IMR-90 (cell line): ENCODE measurements at regions not wholly inside any gene's neighbourhood (a gene's known extent, or its start where the extent isn't known, plus 50 kb on each side); places are given as distances from the start of the nearest gene placed in this dataset.
A peak's percentile ranks its signal among the peaks of the same experiment; 100 is the strongest.

ENCODE experiments used
- ATAC-seq: fragments of 200-7000 bp; cut with Tn5 transposase; 2 replicates; pipeline ENCODE4 v1.9.1; 2020; ENCODE audit warnings: low read depth, mild to moderate bottlenecking, moderate library complexity
- BruUV-seq: library from RNA; stranded (reverse); fragments of 400-500 nt; replicated peaks from 2 replicates; lab custom pipeline; 2021; lab: Mats Ljungman, UMichigan
- CTCF ChIA-PET: fragments of 300-600 bp; formaldehyde crosslinking; extraction: SDS; loops from one replicate; lab custom pipeline; 2021; ENCODE audit warnings: antibody characterized with exemption; lab: Yijun Ruan, JAX
- POLR2A ChIA-PET: fragments of 300-600 bp; sonication (Branson Sonifier 250); formaldehyde crosslinking; loops from one replicate; lab custom pipeline; 2022; ENCODE audit warnings: antibody characterized with exemption; ENCODE audit not compliant: unreplicated experiment; lab: Charles Lee
- DNase-seq: peaks from one replicate; pipeline ENCODE4 v3.0.0; 2013
- H2AFZ ChIP-seq: replicated peaks from 2 replicates; pipeline ENCODE3; 2013; ENCODE audit warnings: low read length, mild to moderate bottlenecking; ENCODE audit not compliant: poor library complexity
- H2AK5ac ChIP-seq: 2 replicates; pipeline ENCODE4 v1.6.1; 2013; ENCODE audit warnings: low read depth, low read length, inconsistent platforms
- H2AK9ac ChIP-seq: replicated peaks from 2 replicates; pipeline ENCODE3; 2013; ENCODE audit warnings: mild to moderate bottlenecking, low read depth, low read length, moderate library complexity; ENCODE audit not compliant: poor library complexity
- H2BK120ac ChIP-seq: 2 replicates; pipeline ENCODE4 v1.6.1; 2013; ENCODE audit warnings: low read depth, low read length, inconsistent platforms
- H2BK15ac ChIP-seq: 3 replicates; pipeline ENCODE4 v1.6.1; 2013; ENCODE audit warnings: low read depth, low read length, inconsistent platforms
- H2BK20ac ChIP-seq: 2 replicates; pipeline ENCODE4 v1.6.1; 2013; ENCODE audit warnings: low read depth, mild to moderate bottlenecking, inconsistent platforms, low read length, moderate library complexity
- H2BK5ac ChIP-seq: 2 replicates; pipeline ENCODE4 v1.6.1; 2013; ENCODE audit warnings: mild to moderate bottlenecking, low read depth, low read length, inconsistent platforms; ENCODE audit not compliant: poor library complexity, severe bottlenecking
- H3K14ac ChIP-seq: replicated peaks from 2 replicates; pipeline ENCODE4 v1.6.1; 2013; ENCODE audit warnings: low read depth, low read length, inconsistent platforms
- H3K18ac ChIP-seq: 2 replicates; pipeline ENCODE4 v1.6.1; 2013; ENCODE audit warnings: low read depth, low read length, control low read depth
- H3K23ac ChIP-seq: 2 replicates; pipeline ENCODE4 v1.6.1; 2013; ENCODE audit warnings: low read depth, low read length, inconsistent platforms
- H3K27ac ChIP-seq: 2 replicates; pipeline ENCODE4 v1.5.1; 2013; ENCODE audit warnings: mild to moderate bottlenecking, control low read depth, low read length; ENCODE audit not compliant: insufficient read depth
- H3K27me3 ChIP-seq: 2 replicates; pipeline ENCODE4 v1.6.1; 2013; ENCODE audit warnings: low read length; ENCODE audit not compliant: control insufficient read depth, insufficient read depth
- H3K36me3 ChIP-seq: 2 replicates; pipeline ENCODE4 v1.6.1; 2013; ENCODE audit warnings: low read length, mixed read lengths; ENCODE audit not compliant: control insufficient read depth, insufficient read depth
- H3K4ac ChIP-seq: 2 replicates; pipeline ENCODE4 v1.6.1; 2013; ENCODE audit warnings: low read depth, low read length, inconsistent platforms
- H3K4me1 ChIP-seq: 2 replicates; pipeline ENCODE4 v1.6.1; 2013; ENCODE audit warnings: low read length, mixed read lengths; ENCODE audit not compliant: control insufficient read depth, insufficient read depth
- H3K4me2 ChIP-seq: 2 replicates; pipeline ENCODE4 v1.6.1; 2013; ENCODE audit warnings: low read depth, mild to moderate bottlenecking, control low read depth, low read length, moderate library complexity
- H3K4me3 ChIP-seq: 2 replicates; pipeline ENCODE4 v1.5.1; 2013; ENCODE audit warnings: low read depth, mild to moderate bottlenecking, control low read depth, low read length, moderate library complexity; ENCODE audit not compliant: insufficient read depth
- H3K56ac ChIP-seq: 2 replicates; pipeline ENCODE4 v1.6.1; 2013; ENCODE audit warnings: low read length, inconsistent platforms; ENCODE audit not compliant: insufficient read depth; ENCODE audit errors: extremely low read depth
- H3K79me1 ChIP-seq, 2 experiments: 2 replicates each; pipeline ENCODE4 v1.6.1; 2013; ENCODE audit warnings: low read length in 2 of 2, inconsistent platforms in 1 of 2, low read depth in 1 of 2
- H3K9ac ChIP-seq: 2 replicates; pipeline ENCODE4 v1.6.1; 2013; ENCODE audit warnings: low read depth, low read length, control low read depth
- H3K9me1 ChIP-seq: 2 replicates; pipeline ENCODE4 v1.6.1; 2013; ENCODE audit warnings: low read length, inconsistent platforms; ENCODE audit not compliant: insufficient read depth
- H3K9me3 ChIP-seq: 2 replicates; pipeline ENCODE4 v1.6.1; 2013; ENCODE audit warnings: low read length; ENCODE audit not compliant: control insufficient read depth, insufficient read depth
- H4K20me1 ChIP-seq: 2 replicates; pipeline ENCODE4 v1.6.1; 2013; ENCODE audit warnings: low read length, inconsistent platforms; ENCODE audit not compliant: insufficient read depth
- H4K5ac ChIP-seq: 2 replicates; pipeline ENCODE4 v1.6.1; 2013; ENCODE audit warnings: mild to moderate bottlenecking, low read depth, low read length, control low read depth
- H4K8ac ChIP-seq, 2 experiments: 2 replicates each; pipeline ENCODE4 v1.6.1; 2013; ENCODE audit warnings: low read depth in 2 of 2, low read length in 2 of 2, control low read depth in 1 of 2, inconsistent platforms in 1 of 2
- H4K91ac ChIP-seq: 2 replicates; pipeline ENCODE4 v1.6.1; 2013; ENCODE audit warnings: low read depth, low read length, inconsistent platforms; ENCODE audit not compliant: insufficient read depth
- MAFK ChIP-seq: IDR thresholded peaks from 2 replicates; pipeline ENCODE4 v1.6.1; 2012; ENCODE audit warnings: low read depth, low read length, improper control_type of control experiment
- MAZ ChIP-seq: IDR thresholded peaks from 2 replicates; pipeline ENCODE4 v1.6.1; 2012; ENCODE audit warnings: low read depth, mild to moderate bottlenecking, low read length, improper control_type of control experiment, moderate library complexity, borderline replicate concordance
- POLR2A ChIP-seq: IDR thresholded peaks from 2 replicates; pipeline ENCODE4 v1.6.1; 2012; ENCODE audit warnings: mild to moderate bottlenecking, low read depth, low read length
- RAD21 ChIP-seq: IDR thresholded peaks from 2 replicates; pipeline ENCODE4 v1.6.1; 2012; ENCODE audit warnings: low read length, improper control_type of control experiment
- RFX5 ChIP-seq: IDR thresholded peaks from 2 replicates; pipeline ENCODE4 v1.8.0; 2012; ENCODE audit warnings: low read depth, mild to moderate bottlenecking, low read length, moderate library complexity
- dilution Hi-C: fragments of 300-500 bp; cut with HindIII; formaldehyde crosslinking; loops from one replicate; pipeline ENCODE4 v1.14.3; 2018; ENCODE audit warnings: low sequenced_read_pairs; ENCODE audit not compliant: unreplicated experiment
- in situ Hi-C: fragments of 300-500 bp; cut with MboI; formaldehyde crosslinking; loops from 3 replicates; pipeline ENCODE4 v1.14.3; 2019; ENCODE audit warnings: low sequenced_read_pairs, inconsistent platforms, mixed read lengths
- intact Hi-C: fragments of 100-400 bp; cut with micrococcal nuclease; formaldehyde crosslinking; loops from 2 replicates; pipeline ENCODE4 v1.10.0; 2022

DNA sequence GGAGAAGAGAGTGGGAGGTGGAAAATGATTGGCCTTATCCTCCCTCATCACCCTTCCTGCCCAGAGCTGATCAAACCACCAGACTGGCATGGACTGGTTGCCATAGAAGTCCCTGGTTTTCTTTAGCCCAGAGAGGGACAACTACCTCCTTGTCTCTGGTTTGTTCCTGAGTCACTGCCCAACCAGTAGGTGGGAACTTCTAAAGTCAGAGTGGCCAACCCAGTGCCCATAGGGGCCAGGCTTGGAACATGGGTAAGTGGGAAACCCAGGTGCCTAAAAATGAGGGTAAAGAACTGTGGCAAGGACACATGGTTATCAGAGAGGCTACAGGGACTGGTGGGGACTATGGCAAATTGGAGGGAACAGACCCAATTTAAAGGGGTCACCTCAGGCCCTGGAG, 63.8 kb downstream of the FAM241B start:
- H2BK5ac ChIP-seq: no peak overlapping the region
- H3K36me3 ChIP-seq: no peaks in the 10 kb centered on the region
- no peak overlapping the region for H2AK5ac ChIP-seq
- no peak overlapping the region for H3K4me2 ChIP-seq
- no peak overlapping the region for H3K4me3 ChIP-seq
- H3K23ac ChIP-seq: no peak overlapping the region
- H3K18ac ChIP-seq: no peak overlapping the region
- H3K79me1 ChIP-seq: no peaks in the 10 kb centered on the region
- no TSS peak for BruUV-seq
- H3K27me3 ChIP-seq: peaks cover 15% of the 10 kb centered on the region
- peaks cover 3% of the 10 kb centered on the region; the same call in 1 of the 2 replicates for H4K20me1 ChIP-seq
- ATAC-seq (no peak), DNase-seq (no peak)
- no peak overlapping the region for H2BK15ac ChIP-seq
- H4K5ac ChIP-seq: no peak overlapping the region
- H4K91ac ChIP-seq: no peak overlapping the region
- H3K9ac ChIP-seq: no peak overlapping the region
- no peak overlapping the region for H3K56ac ChIP-seq
- peak overlapping the region; percentile 68 for H2AK9ac ChIP-seq
- H4K8ac ChIP-seq: no peak overlapping the region
- in situ Hi-C loops (no loop called here), dilution Hi-C loops (no loop called here), intact Hi-C loops (no loop called here)
- no peak overlapping the region for H2BK20ac ChIP-seq
- POLR2A ChIA-PET: no interaction called here
- no peaks in the 10 kb centered on the region for H3K9me3 ChIP-seq
- no peak overlapping the region for H3K14ac ChIP-seq
- CTCF ChIA-PET: no interaction called here
- TF ChIP-seq MAFK (no peak), RFX5 (no peak), RAD21 (no peak), MAZ (no peak), POLR2A (no peak)
- H3K4ac ChIP-seq: no peak overlapping the region
- no peaks in the 10 kb centered on the region for H3K4me1 ChIP-seq
- no peak overlapping the region for H2AFZ ChIP-seq
- H3K9me1 ChIP-seq: no peaks in the 10 kb centered on the region
- H2BK120ac ChIP-seq: no peak overlapping the region
- H3K27ac ChIP-seq: no peak overlapping the region
